HG02970 (cell line): ENCODE measurements at regions not wholly inside any gene's neighbourhood (a gene's known extent, or its start where the extent isn't known, plus 50 kb on each side); places are given as distances from the start of the nearest gene placed in this dataset.
"Not testable (repeated sequence)": the region's sequence is repeated elsewhere in the genome, so short reads cannot be mapped to it uniquely, and the experiment has no call there.

ENCODE experiments used
- ATAC-seq: cut with Tn5 transposase; IDR thresholded peaks from one replicate; pipeline ENCODE4 v1.9.1; 2021; ENCODE audit warnings: mild to moderate bottlenecking, moderate library complexity, moderate number of reproducible peaks; ENCODE audit not compliant: unreplicated experiment, low FRiP score

DNA sequence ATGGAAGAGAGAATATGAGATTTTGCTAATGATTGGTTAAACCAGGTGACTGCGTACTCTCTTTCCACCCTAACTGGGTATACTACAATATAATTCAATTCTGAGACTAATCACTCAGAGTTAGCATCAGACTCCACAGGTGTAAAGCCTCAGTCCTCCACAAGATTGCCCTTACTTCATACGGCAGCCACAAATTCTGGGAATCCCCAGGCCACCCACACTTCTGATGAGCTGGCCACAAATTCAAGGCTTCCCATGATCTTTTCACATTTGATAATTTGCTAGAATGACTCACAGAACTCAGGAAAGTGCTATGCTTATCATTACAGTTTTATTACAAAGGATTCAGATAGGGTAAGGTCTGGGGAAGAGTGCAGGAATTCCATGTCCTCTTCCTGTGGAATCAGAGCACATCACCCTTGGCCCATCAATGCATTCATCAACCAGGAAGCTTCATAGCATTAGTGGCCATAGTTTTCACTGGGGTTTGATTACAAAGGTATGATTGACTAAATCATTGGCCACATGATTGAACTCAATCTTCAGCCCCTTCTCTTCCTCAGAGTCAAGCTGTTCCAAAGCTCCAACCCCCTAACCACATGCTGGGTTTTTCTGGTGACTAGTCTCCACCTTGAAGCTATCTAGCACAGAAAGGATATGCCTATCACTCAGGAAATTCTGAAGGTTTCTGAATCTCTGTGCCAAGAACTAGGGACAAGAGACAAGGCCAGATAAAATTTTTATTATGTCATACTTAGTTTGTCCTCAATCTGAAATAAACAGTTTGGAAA, 131.7 kb downstream of the HHIPL2 start:
- no peak for ATAC-seq

DNA sequence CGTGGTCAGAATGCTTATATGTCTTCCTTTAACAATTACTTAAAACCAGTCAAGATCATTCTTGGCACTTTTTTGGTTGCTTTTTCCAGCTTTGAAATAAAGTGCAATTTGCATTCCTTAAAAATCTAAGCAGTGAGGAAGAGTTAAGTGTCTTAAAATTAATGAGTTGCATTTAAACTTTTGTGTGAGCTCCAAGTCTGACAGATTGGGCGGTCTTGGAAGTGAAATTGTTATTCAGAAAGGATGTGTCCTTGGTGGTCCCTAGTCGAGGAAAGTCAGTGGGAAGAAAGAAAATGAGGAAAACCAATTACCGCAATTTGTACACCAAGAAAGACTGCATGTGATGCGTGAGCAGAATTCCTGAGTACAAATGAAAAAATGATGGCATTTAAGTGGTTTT, 132.5 kb downstream of the HHIPL2 start:
- no peak for ATAC-seq

DNA sequence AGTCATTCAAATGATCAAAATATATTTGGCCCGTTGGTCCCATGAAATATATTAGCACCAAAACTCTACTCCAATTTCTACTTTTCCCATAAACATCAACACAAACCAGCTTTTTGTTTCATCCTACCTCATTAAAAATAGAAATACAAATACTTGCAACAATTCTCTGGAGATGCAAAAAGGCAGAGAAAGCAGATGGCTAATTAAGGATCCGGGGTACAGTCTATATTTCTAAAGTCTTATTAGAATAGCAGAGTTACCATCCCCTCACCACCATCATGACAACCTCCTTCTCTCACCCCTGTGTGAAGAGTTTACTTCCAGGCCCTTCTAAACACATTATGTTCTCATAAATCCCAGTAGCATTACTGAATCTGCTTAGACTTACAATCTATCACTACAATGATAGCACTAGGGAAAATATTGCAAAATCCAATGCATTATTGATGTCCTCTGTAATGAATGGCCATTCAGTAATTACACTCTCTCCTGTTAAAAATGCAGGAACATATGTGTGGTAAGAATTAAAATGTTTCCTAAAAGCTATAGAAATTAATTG, 133.8 kb downstream of the HHIPL2 start:
- ATAC-seq, result no peak

DNA sequence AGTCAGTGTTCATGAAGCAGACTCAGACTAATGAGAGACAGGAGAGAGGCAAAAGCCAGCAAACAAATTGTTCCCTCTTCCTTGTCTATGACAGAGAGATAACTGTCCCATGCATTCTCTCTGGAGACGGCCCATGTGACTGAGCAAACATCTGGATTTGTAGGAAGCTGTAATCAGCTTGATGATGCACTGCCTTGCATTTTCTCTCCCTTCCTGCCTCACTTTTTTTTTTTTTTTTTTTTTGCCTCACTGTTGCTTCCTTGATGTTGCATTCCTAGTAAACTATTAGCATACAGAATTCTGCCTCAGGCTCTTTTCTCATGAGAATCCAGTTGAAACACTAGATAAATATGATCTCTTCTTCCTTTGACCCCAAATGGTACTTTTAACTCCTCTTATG, 134.5 kb downstream of the HHIPL2 start:
- ATAC-seq, result no peak

DNA sequence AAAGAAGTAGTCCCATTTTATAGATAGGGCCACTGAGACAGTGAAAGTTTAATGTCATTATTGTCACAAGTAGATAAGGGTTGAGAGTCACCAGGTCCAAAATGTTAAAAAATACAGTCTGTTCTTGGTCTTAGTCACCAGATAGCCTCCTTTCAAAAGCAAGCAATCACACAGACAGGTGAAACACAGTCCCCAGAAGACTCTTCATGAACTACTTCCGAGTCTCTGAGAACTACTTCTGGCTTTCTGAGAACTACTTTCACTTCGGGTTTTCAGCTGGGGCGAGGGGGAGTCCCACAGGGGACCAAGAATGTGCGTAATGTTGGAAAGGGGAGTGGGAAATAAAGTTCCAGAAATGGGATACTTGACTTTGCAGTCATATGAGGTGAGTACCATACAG, 143.2 kb downstream of the HHIPL2 start:
- no peak for ATAC-seq

DNA sequence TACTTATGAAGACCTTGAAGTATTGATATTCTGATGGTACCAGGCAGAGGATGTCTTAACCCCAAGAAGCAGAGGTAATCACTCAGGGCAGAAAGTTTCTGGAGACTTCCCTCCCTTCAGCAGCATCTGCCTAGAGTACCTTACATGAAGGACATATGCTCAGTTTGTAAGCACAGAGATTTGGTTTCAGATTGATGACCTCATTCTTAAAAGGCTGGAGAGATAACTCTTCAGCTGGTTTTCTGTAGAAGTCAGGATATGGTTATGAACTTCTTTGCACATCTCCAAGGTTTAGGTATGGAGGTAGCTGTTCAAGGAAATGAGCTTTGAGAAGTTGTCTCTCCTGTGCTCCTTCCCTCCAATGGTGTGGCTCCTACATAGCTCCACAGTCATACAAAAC, 148.7 kb downstream of the HHIPL2 start:
- ATAC-seq, result no peak

DNA sequence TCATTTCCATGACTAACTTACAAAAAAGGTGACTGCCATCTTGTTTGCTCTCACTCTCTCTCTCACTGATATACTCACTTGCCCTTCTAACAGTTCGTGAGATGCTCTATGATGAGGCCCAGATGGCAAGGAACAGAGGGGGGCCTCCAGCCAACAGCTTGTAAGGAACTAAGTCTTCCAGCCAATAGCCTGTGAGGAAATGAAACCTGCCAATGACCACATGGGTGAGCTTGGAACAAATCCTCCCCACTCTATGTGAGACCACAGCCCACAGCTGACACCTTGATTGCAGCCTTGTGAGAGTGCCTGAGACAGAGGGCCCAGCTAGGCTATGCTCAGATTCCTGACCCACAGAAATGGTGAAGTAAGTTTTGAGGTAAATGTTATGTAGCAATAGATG, 153.7 kb downstream of the HHIPL2 start:
- ATAC-seq, result no peak

DNA sequence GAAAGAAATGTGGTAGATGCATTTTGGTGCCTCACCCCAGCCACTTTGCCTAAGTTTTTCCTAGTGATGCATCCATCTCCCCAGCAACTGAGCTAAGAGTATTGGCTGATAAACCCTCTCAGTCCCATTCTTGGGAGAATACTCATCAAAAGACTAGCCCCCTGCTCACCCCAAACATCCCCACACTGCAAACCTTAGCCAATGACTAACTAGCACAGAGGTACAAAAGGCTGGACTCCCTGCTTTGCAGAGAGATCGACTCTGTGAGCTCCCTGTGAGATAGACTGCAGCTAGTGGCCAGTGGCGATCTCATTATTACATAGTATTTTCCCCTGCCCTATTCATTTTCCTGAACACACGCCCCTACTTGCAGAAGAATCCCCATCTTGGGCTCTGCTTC, 155.3 kb downstream of the HHIPL2 start:
- no peak for ATAC-seq

DNA sequence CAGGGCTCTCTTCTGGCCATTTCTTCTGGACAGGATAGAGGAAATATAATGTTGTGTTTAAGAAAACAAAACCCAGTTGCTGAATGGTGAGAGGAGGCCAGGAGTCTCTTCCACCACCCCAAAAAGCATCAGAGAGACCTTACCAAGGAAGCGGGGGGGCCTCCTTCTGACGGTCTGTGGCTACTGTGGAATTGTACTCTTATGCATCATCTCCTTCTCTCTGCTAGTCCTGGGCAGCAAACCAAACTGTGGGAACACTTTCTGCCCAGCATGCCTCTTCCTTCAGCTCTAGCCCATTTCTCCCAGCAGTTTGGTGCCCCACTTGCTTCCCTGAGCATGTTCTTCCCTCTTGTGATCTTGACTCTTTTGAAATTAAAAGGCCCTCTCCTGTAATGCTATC, 157.7 kb downstream of the HHIPL2 start:
- no peak for ATAC-seq

DNA sequence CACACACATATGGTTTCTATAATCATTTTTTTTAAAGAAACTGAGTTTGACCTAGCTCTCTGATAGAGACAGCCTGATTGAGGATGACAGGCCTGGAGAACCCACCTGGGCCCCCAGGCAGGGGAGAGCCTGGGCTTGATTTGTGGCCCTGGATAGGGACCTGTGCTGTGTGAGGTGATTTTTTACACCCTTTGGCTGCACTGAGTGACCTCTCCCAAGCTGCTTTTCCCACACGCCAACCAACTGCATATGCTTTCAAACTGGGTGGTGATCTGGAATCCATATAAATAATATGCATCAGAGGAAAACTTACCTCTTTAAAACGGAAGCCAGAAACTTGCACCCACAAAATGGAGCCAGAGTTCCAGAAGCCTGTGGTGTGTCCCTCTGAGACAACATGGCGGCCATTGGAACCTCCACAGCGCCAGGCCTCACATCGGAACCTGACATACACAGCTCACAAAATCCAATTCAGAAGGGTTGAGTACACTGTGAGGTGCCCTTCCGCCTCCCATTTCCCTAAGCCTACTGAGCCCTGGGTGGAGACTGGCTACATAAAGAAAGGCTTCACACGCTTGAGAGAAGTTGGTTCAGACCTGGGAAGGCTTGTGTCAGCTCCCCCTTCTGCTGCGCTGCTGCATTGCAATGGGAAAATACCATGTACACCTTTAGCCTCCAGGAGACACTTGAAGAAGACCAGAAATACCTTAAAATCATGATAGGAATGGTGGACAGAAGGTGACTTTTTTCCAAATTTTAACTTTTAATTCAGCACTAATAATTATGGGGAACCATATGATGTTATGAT, 160.7 kb downstream of the HHIPL2 start:
- ATAC-seq, result no peak

DNA sequence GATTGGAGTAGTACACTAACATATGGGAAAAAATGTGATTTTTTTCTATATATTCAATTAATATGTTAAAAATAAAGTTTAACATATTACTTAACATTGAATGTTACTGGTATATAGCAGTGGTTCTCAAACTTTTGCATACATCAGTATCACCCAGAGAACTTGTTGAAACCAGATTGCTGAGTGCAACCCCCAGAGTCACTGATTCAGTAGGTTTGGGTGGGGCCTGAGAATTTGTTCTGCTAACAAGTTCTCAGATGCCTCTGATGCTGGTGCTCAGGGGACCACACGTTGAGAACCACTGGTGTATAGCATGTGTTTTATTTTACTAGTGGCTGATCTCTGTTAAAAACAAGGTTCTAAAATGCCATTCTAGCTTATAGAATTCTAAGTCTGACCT, 161.9 kb downstream of the HHIPL2 start:
- no peak for ATAC-seq

DNA sequence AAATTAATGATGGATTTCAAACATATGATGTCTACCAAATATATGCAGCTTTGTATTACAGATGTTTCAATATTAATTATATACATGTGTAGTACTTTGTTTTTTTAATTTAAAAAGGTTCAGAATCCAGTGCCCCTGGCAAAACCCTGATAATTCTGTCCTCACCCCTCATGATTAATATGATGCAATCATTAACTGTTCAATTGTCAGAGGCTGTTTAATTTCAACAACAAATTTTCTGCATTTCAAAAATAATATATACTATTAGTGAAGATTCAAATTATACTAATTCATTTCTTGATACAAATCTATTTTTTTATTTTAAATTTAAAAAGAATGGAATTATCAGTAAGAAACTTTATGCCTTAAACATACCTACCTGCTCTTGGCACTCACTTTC, 162.6 kb downstream of the HHIPL2 start:
- no peak for ATAC-seq

DNA sequence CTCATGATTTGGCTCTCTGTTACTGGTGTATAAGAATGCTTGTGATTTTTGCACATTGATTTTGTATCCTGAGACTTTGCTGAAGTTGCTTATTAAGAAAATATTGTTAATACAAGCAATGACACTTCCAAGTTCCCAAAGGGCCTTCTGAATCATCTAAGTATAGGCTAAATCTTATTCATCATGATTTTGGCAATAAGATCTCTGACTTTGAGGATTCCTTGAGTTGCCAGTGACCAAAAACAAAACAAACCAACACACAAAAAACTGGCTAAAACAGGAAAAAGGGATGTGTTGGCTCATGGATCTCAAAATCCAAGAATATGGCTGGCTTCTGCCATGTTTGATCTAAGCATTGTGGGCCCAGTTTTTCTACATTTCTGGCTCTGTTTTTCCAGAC, 163.4 kb downstream of the HHIPL2 start:
- no peak for ATAC-seq

DNA sequence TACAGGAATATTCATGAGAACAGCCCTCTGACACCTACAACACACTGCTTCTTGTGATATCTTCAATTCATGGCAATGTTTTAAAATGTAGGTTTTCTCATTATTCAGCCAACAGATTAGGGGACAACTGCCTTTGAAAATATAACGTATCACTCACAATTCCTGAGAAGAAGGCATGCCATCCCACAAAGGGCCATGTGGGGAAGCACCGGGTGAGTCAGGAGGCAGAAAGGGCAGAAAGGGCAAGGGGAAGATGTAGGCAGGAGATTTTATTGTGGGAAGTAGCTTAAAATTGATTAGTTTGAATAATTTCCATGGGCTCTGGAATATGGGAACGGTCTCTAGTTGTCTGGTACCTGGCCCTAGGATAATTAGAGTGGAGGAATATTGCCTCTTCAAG, 165.7 kb downstream of the HHIPL2 start:
- ATAC-seq, result no peak

DNA sequence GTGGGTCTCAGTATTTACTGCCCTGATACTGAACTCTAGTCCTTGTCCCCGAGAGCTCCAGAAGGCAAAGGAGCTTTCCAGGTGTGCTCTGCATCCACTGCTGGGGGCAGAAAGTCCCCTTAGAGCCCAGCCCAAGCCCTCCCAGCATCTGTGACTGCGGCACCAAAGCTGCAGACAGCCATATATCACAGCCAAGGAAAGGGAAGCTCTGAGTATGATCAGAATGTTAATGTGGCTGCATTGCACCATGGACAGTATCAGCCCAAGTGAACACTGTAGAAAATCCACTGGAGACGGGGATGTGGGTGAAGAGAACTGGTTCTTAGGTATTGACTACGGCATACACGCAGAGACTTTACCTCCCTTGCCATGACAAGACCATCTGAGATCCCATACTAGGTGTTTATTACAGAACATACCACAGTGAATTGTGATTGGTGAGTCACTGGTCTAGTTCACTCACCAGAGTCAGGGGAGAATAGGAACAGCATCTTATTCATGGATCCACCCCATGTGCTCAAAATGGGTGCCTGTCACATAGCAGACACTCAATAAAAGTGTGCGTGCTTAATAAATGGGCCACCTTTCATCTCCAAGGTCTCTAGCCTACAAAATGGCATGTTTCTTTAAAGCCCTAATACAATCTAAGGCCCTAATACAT, 170.3 kb downstream of the HHIPL2 start:
- ATAC-seq, result no peak

DNA sequence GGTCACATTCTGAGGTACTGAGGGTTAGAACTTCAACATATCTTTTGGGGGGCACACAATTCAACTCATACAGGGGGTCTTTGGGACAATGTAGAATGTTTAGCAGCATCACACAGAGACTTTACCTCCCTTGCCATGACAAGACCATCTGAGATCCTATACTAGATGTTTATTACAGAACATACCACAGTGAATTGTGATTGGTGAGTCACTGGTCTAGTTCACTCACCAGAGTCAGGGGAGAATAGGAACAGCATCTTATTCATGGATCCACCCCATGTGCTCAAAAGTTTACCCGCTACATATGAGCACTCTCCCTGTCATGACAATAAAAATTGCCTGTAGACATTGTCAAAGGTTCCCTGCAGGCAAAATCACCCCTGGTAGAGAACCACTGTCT, 171.1 kb downstream of the HHIPL2 start:
- not testable (repeated sequence) for ATAC-seq

DNA sequence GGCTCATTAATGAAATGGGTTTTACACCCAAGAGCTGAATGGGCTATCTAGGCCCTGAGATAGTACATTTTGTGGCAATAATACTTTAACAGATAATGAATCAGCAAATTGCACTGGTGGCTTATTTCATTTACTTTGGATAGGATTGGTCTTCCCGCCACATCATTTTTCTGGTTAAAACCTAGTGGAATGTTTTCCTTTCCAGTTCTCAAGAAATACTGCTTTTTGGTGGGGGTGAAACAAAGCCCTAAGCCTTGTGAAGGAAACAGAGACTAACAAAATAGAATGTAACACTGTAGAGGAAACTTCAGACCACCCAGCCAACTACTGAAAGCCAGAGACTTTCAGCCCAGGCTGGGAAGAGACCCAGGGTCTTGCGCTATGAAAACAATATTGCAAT, 172.2 kb downstream of the HHIPL2 start:
- no peak for ATAC-seq

DNA sequence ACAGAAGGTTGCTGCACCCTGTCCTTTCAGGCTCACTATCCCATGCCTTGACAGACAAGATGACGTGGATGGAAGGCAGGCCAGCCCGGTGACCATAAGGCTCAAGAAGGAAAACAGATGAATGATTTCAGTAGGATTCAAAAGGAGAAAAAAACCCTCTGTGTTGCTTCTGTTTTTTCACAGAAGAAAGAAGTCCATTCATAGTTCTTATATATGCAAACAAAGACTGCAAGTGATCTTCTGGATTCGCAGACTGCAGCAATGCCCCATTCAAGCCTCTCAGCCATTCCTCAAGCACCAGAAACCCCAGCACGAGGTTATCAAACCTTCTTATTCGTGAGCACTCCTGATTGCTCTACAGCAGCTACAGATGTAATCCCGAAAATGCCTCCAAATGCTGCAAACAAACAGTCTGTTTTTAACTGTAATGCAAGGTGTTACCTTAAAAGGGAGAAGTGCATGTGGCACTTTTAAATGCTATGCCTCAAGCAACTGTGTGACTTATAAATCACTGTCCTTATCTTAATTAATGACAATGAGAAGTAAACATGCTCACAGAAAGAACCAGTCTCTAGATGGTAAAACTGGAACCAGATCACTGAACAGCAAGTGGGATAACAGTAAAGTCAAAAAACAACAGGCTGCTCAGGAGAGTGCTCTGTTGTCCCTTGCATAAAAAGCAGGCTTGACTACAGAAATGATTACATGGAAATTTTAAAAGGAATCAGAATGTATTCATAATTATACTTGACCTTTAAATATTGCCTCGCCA, 173.9 kb downstream of the HHIPL2 start:
- no peak for ATAC-seq

DNA sequence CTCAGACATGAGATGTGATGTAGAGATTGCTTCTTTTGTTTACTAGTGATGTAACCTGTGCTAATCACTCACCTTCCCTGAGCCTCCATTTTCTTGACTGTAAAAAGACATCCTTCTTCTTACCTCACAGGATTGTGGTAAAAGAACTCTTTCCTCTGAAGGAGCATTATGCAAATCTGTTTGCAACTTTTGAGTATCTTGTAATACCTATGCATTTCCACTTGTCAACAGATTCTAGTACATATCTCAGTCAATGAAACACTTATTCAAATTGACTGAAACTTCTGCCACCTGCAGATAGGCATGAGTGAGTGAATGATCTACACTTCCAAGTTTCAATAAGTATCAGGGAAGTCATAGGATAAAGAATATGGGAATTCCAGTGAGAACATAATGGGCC, 174.7 kb downstream of the HHIPL2 start:
- no peak for ATAC-seq

DNA sequence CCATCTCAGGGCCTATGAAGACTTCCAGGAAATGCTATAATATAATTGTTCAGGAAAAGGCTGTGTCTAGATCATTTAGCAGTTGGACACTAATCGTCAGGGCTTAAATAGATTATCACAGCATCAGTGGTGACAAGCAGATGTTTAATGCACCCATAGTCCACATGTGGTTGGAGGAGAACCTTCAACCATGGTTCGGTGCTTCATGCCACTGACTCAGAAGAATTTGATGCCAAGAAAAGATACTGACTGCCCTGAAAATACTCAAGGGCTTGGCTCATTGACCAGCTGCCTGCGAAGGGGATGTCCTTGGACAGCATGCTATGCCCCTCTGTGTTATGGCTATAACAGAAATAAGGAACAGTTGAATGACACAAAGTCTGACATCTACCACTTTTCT, 175.7 kb downstream of the HHIPL2 start:
- no peak for ATAC-seq
